ENCODE measurements at regions not wholly inside any gene's neighbourhood (a gene's known extent, or its start where the extent isn't known, plus 50 kb on each side); places are given as distances from the start of the nearest gene placed in this dataset.
"Not testable (repeated sequence)": the region's sequence is repeated elsewhere in the genome, so short reads cannot be mapped to it uniquely, and the experiment has no call there.

- DNase-seq (ENCODE audit: low read depth, low spot score): no peak
Observed at GRCh38 chr3:20739814-20740213, 553.8 kb upstream of the SGO1 start.

- DNase-seq (ENCODE audit: low read depth, low spot score): no peak
Observed at GRCh38 chr3:20736287-20736852, 550.4 kb upstream of the SGO1 start.

GRCh38 chr3:20729185-20729584 is 543.2 kb upstream of the SGO1 start:
- no peak for DNase-seq (ENCODE audit: low read depth, low spot score)

GRCh38 chr3:20726786-20727185 is 540.8 kb upstream of the SGO1 start:
- no peak for DNase-seq (ENCODE audit: low read depth, low spot score)

- DNase-seq (ENCODE audit: low read depth, low spot score): no peak
Observed at GRCh38 chr3:20724241-20724640, 538.2 kb upstream of the SGO1 start.

GRCh38 chr3:20716425-20716824 is 530.4 kb upstream of the SGO1 start:
- DNase-seq (ENCODE audit: low read depth, low spot score): not testable (repeated sequence)

- DNase-seq (ENCODE audit: low read depth, low spot score): no peak
Observed at GRCh38 chr3:20701641-20702040, 515.6 kb upstream of the SGO1 start.

- DNase-seq (ENCODE audit: low read depth, low spot score): no peak
Observed at GRCh38 chr3:20700714-20701113, 514.7 kb upstream of the SGO1 start.

GRCh38 chr3:20698896-20699295 is 512.9 kb upstream of the SGO1 start:
- DNase-seq (ENCODE audit: low read depth, low spot score): no peak

GRCh38 chr3:20696388-20697150 is 510.6 kb upstream of the SGO1 start:
- DNase-seq (ENCODE audit: low read depth, low spot score): no peak

- DNase-seq (ENCODE audit: low read depth, low spot score): no peak
Observed at GRCh38 chr3:20692675-20693074, 506.7 kb upstream of the SGO1 start.

GRCh38 chr3:20683910-20684309 is 497.9 kb upstream of the SGO1 start:
- DNase-seq (ENCODE audit: low read depth, low spot score): no peak

GRCh38 chr3:20682573-20682972 is 496.6 kb upstream of the SGO1 start:
- no peak for DNase-seq (ENCODE audit: low read depth, low spot score)

GRCh38 chr3:20680990-20681628 is 495.1 kb upstream of the SGO1 start:
- DNase-seq (ENCODE audit: low read depth, low spot score): no peak

- DNase-seq (ENCODE audit: low read depth, low spot score): no peak
Observed at GRCh38 chr3:20673866-20674265, 487.9 kb upstream of the SGO1 start.

GRCh38 chr3:20669675-20670074 is 483.7 kb upstream of the SGO1 start:
- DNase-seq (ENCODE audit: low read depth, low spot score): no peak

GRCh38 chr3:20669184-20669583 is 483.2 kb upstream of the SGO1 start:
- no peak for DNase-seq (ENCODE audit: low read depth, low spot score)

- DNase-seq (ENCODE audit: low read depth, low spot score): no peak
Observed at GRCh38 chr3:20668411-20668810, 482.4 kb upstream of the SGO1 start.

GRCh38 chr3:20666091-20666490 is 480.1 kb upstream of the SGO1 start:
- DNase-seq (ENCODE audit: low read depth, low spot score): no peak

- DNase-seq (ENCODE audit: low read depth, low spot score): no peak
Observed at GRCh38 chr3:20658491-20658890, 472.5 kb upstream of the SGO1 start.

- DNase-seq (ENCODE audit: low read depth, low spot score): no peak
Observed at GRCh38 chr3:20657560-20657959, 471.6 kb upstream of the SGO1 start.

- no peak for DNase-seq (ENCODE audit: low read depth, low spot score)
Observed at GRCh38 chr3:20652231-20652986, 466.4 kb upstream of the SGO1 start.

All from brain pericyte (primary cell).